GM12892 (cell line): ENCODE measurements at regions not wholly inside any gene's neighbourhood (a gene's known extent, or its start where the extent isn't known, plus 50 kb on each side); places are given as distances from the start of the nearest gene placed in this dataset.

ENCODE experiments used
- POLR2A ChIP-seq: IDR thresholded peaks from 2 replicates; pipeline ENCODE4 v1.6.1; 2011; ENCODE audit warnings: low read depth, low read length, control low read depth
- POLR2AphosphoS5 ChIP-seq: IDR thresholded peaks from 2 replicates; pipeline ENCODE4 v1.6.1; 2011; ENCODE audit warnings: low read depth, low read length, control low read depth

DNA sequence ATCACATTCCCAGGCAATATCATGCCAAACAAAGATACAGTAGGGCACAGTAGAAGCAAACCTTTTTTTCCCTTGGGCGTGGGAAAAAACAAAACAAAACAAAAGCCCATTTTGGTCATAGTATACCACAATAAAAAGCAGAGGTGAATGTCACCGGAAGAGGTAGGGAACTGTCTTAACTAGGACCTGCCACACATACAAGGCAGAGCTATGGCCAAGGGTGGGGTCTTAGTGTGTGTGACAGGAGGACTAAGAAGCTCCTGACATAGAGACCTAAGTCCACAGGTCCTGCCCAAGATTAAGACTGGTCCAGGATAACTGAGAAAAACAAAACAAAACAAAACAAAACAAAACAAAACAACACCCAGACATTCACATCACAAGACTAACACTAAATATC lies 441.2 kb upstream of the DSEL start:
- TF ChIP-seq POLR2A (no peak), POLR2AphosphoS5 (no peak)
